ENCODE measurements at regions not wholly inside any gene's neighbourhood (a gene's known extent, or its start where the extent isn't known, plus 50 kb on each side); places are given as distances from the start of the nearest gene placed in this dataset.

GRCh38 chr3:94990952-94991705 lies 928.3 kb downstream of the NSUN3 start:
- H3K36me3 ChIP-seq (ENCODE audit: insufficient read depth, low read length) = no peaks in the 10 kb centered on the region
- no peak overlapping the region for H3K27ac ChIP-seq (ENCODE audit: low read depth, low read length)

DNA sequence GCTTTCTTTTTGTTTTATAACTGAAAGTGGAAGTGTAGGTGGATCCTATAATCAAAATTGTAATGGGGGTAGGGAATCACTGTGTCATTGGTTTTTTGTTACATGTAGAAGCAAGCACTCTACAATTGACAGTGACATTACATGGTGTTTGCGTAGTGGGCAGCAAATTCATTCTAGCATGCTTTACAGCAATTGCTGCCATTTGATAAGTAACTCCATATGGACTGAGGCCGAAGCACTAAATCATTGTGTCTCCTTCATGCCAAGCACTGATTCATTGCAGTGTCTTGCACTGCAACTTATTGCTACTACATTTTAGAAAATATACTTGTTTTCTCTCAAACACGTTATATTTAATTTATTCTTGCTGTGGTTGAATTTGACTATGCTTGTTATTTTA lies 933.9 kb downstream of the NSUN3 start:
- H3K27me3 ChIP-seq (ENCODE audit: insufficient read depth, low read length) = no peaks in the 10 kb centered on the region
- no peak for TF ChIP-seq CTCF (IDR thresholded peaks at IDR 0.05; ENCODE audit: extremely low read depth, low read depth, low read length)
- no peak overlapping the region for H2AFZ ChIP-seq (ENCODE audit: low read length)
- H3K4me1 ChIP-seq (ENCODE audit: insufficient read depth, low read length) = no peaks in the 10 kb centered on the region
- H3K4me3 ChIP-seq (ENCODE audit: insufficient read depth, low read length) = no peak overlapping the region
- no peaks in the 10 kb centered on the region for H3K79me2 ChIP-seq (ENCODE audit: insufficient read depth, low read length)
- DNase-seq (ENCODE audit: insufficient read length, low spot score, missing footprints) = no peak
- no peak overlapping the region for H3K27ac ChIP-seq (ENCODE audit: low read depth, low read length)
- H3K9me3 ChIP-seq (ENCODE audit: low read depth, low read length) = no peaks in the 10 kb centered on the region
- H4K20me1 ChIP-seq (ENCODE audit: insufficient read depth, low read length) = no peaks in the 10 kb centered on the region
- no peak overlapping the region for H3K4me2 ChIP-seq (ENCODE audit: insufficient read depth, low read length)
- H3K36me3 ChIP-seq (ENCODE audit: insufficient read depth, low read length) = no peaks in the 10 kb centered on the region

More at GRCh38 chr3:94990952-94991705, 928.3 kb downstream of the NSUN3 start:
- DNase-seq (ENCODE audit: insufficient read length, low spot score, missing footprints) = no peak
- TF ChIP-seq CTCF (IDR thresholded peaks at IDR 0.05; ENCODE audit: extremely low read depth, low read depth, low read length) = no peak
- no peaks in the 10 kb centered on the region for H3K9me3 ChIP-seq (ENCODE audit: low read depth, low read length)
- no peak overlapping the region for H3K4me2 ChIP-seq (ENCODE audit: insufficient read depth, low read length)
- H4K20me1 ChIP-seq (ENCODE audit: insufficient read depth, low read length) = no peaks in the 10 kb centered on the region
- no peaks in the 10 kb centered on the region for H3K27me3 ChIP-seq (ENCODE audit: insufficient read depth, low read length)
- H3K4me3 ChIP-seq (ENCODE audit: insufficient read depth, low read length) = no peak overlapping the region
- H3K4me1 ChIP-seq (ENCODE audit: insufficient read depth, low read length) = no peaks in the 10 kb centered on the region
- H2AFZ ChIP-seq (ENCODE audit: low read length) = no peak overlapping the region
- H3K79me2 ChIP-seq (ENCODE audit: insufficient read depth, low read length) = no peaks in the 10 kb centered on the region

DNA sequence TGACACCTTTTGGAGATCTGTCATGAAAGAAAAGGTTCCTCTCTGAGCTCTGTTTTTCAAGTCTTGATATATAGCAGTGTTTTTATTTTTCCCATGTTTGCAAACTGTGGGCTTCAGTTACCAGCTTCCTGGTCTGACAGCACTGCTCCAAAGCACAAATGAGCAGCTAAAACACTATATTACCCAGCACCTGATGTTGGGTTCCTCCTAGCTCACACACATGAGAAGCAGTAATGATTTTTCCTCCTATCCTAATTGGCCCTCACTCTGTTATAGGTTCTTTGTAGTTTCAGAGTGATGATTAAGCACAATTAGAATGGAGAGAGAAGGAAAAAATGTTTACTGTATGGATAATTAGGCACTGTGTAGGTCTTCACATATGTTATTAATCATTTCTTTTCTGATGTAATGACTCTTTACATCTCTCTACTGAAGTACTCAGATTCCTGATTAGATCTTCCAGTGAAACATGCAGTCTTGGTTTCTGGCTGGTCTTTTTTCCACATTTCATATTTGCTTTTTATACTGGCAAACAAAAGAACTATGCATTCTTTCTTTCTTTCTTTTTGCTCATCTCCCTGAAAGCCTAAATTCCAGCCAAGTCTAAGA lies 939.7 kb downstream of the NSUN3 start:
- H2AFZ ChIP-seq (ENCODE audit: low read length) = no peak overlapping the region
- no peaks in the 10 kb centered on the region for H4K20me1 ChIP-seq (ENCODE audit: insufficient read depth, low read length)

More for the DNA sequence above, 939.7 kb downstream of the NSUN3 start:
- H3K27ac ChIP-seq (ENCODE audit: low read depth, low read length) = no peak overlapping the region
- H3K27me3 ChIP-seq (ENCODE audit: insufficient read depth, low read length) = no peaks in the 10 kb centered on the region
- no peak for TF ChIP-seq CTCF (IDR thresholded peaks at IDR 0.05; ENCODE audit: extremely low read depth, low read depth, low read length)
- H3K4me2 ChIP-seq (ENCODE audit: insufficient read depth, low read length) = no peak overlapping the region
- no peaks in the 10 kb centered on the region for H3K79me2 ChIP-seq (ENCODE audit: insufficient read depth, low read length)
- H3K4me3 ChIP-seq (ENCODE audit: insufficient read depth, low read length) = no peak overlapping the region
- H3K9me3 ChIP-seq (ENCODE audit: low read depth, low read length) = no peaks in the 10 kb centered on the region
- no peak for DNase-seq (ENCODE audit: insufficient read length, low spot score, missing footprints)
- H3K4me1 ChIP-seq (ENCODE audit: insufficient read depth, low read length) = no peaks in the 10 kb centered on the region
- H3K36me3 ChIP-seq (ENCODE audit: insufficient read depth, low read length) = no peaks in the 10 kb centered on the region

Data from osteoblast (primary cell).